ENCODE measurements at regions not wholly inside any gene's neighbourhood (a gene's known extent, or its start where the extent isn't known, plus 50 kb on each side); places are given as distances from the start of the nearest gene placed in this dataset.

GRCh38 chr11:127268932-127269331 lies 268.4 kb upstream of the KIRREL3 start:
- no peak for DNase-seq (ENCODE audit: low read depth in 2 of 3, low spot score in 1 of 3)

GRCh38 chr11:127268521-127268920 lies 268.0 kb upstream of the KIRREL3 start:
- DNase-seq (ENCODE audit: low read depth in 2 of 3, low spot score in 1 of 3): no peak

- DNase-seq (ENCODE audit: low read depth in 2 of 3, low spot score in 1 of 3): no peak
These were observed 258.5 kb upstream of the KIRREL3 start for GRCh38 chr11:127259102-127259501.

- DNase-seq (ENCODE audit: low read depth in 2 of 3, low spot score in 1 of 3): no peak
These were observed 254.6 kb upstream of the KIRREL3 start for GRCh38 chr11:127255209-127255608.

- DNase-seq (ENCODE audit: low read depth in 2 of 3, low spot score in 1 of 3): no peak
These were observed 251.8 kb upstream of the KIRREL3 start for GRCh38 chr11:127252321-127252720.

- DNase-seq (ENCODE audit: low read depth in 2 of 3, low spot score in 1 of 3): no peak
These were observed 249.0 kb upstream of the KIRREL3 start for GRCh38 chr11:127249576-127249975.

- no peak for DNase-seq (ENCODE audit: low read depth in 2 of 3, low spot score in 1 of 3)
These were observed 247.9 kb upstream of the KIRREL3 start for GRCh38 chr11:127248476-127248875.

GRCh38 chr11:127247261-127247851 lies 246.8 kb upstream of the KIRREL3 start:
- no peak for DNase-seq (ENCODE audit: low read depth in 2 of 3, low spot score in 1 of 3)

GRCh38 chr11:127242676-127243075 lies 242.1 kb upstream of the KIRREL3 start:
- DNase-seq (ENCODE audit: low read depth in 2 of 3, low spot score in 1 of 3): no peak

- no peak for DNase-seq (ENCODE audit: low read depth in 2 of 3, low spot score in 1 of 3)
These were observed 237.8 kb upstream of the KIRREL3 start for GRCh38 chr11:127238321-127238720.

GRCh38 chr11:127236776-127237175 lies 236.2 kb upstream of the KIRREL3 start:
- no peak for DNase-seq (ENCODE audit: low read depth in 2 of 3, low spot score in 1 of 3)

- DNase-seq (ENCODE audit: low read depth in 2 of 3, low spot score in 1 of 3): no peak
These were observed 233.4 kb upstream of the KIRREL3 start for GRCh38 chr11:127233998-127234397.

- DNase-seq (ENCODE audit: low read depth in 2 of 3, low spot score in 1 of 3): no peak
These were observed 229.8 kb upstream of the KIRREL3 start for GRCh38 chr11:127230392-127230791.

- no peak for DNase-seq (ENCODE audit: low read depth in 2 of 3, low spot score in 1 of 3)
These were observed 226.4 kb upstream of the KIRREL3 start for GRCh38 chr11:127226949-127227348.

GRCh38 chr11:127226380-127226779 lies 225.8 kb upstream of the KIRREL3 start:
- DNase-seq (ENCODE audit: low read depth in 2 of 3, low spot score in 1 of 3): no peak

- DNase-seq (ENCODE audit: low read depth in 2 of 3, low spot score in 1 of 3): no peak
These were observed 225.0 kb upstream of the KIRREL3 start for GRCh38 chr11:127225619-127226018.

GRCh38 chr11:127224276-127224675 lies 223.7 kb upstream of the KIRREL3 start:
- no peak for DNase-seq (ENCODE audit: low read depth in 2 of 3, low spot score in 1 of 3)

GRCh38 chr11:127223633-127224032 lies 223.1 kb upstream of the KIRREL3 start:
- no peak for DNase-seq (ENCODE audit: low read depth in 2 of 3, low spot score in 1 of 3)

- no peak for DNase-seq (ENCODE audit: low read depth in 2 of 3, low spot score in 1 of 3)
These were observed 222.5 kb upstream of the KIRREL3 start for GRCh38 chr11:127223026-127223425.

GRCh38 chr11:127219704-127220103 lies 219.1 kb upstream of the KIRREL3 start:
- DNase-seq (ENCODE audit: low read depth in 2 of 3, low spot score in 1 of 3): no peak

GRCh38 chr11:127218275-127218608 lies 217.7 kb upstream of the KIRREL3 start:
- no peak for DNase-seq (ENCODE audit: low read depth in 2 of 3, low spot score in 1 of 3)

GRCh38 chr11:127217452-127218274 lies 217.1 kb upstream of the KIRREL3 start:
- no peak for DNase-seq (ENCODE audit: low read depth in 2 of 3, low spot score in 1 of 3)

- DNase-seq (ENCODE audit: low read depth in 2 of 3, low spot score in 1 of 3): no peak
These were observed 205.2 kb upstream of the KIRREL3 start for GRCh38 chr11:127205688-127206217.
